Mesothelial cell of epicardium (in vitro differentiated cells): ENCODE measurements at regions not wholly inside any gene's neighbourhood (a gene's known extent, or its start where the extent isn't known, plus 50 kb on each side); places are given as distances from the start of the nearest gene placed in this dataset.
"Not testable (repeated sequence)": the region's sequence is repeated elsewhere in the genome, so short reads cannot be mapped to it uniquely, and the experiment has no call there.

ENCODE experiments used
- DNase-seq, 2 experiments: peaks; one replicate each; pipeline ENCODE4 v3.0.0; 2021; ENCODE audit warnings: low spot score in 2 of 2; ENCODE audit not compliant: unreplicated experiment in 2 of 2
- H3K27ac Mint-ChIP-seq: 2 replicates; pipeline ENCODE4 v1.8.0; 2021; ENCODE audit warnings: mixed read lengths
- H3K27me3 Mint-ChIP-seq: 2 replicates; pipeline ENCODE4 v1.8.0; 2021; ENCODE audit warnings: low read depth, mixed read lengths
- H3K36me3 Mint-ChIP-seq: 2 replicates; pipeline ENCODE4 v1.8.0; 2021; ENCODE audit warnings: mixed read lengths
- H3K4me1 Mint-ChIP-seq: 2 replicates; pipeline ENCODE4 v1.8.0; 2021; ENCODE audit warnings: mixed read lengths
- H3K4me3 Mint-ChIP-seq: 2 replicates; pipeline ENCODE4 v1.8.0; 2021; ENCODE audit warnings: mild to moderate bottlenecking, moderate library complexity, mixed read lengths
- H3K9me3 Mint-ChIP-seq: 2 replicates; pipeline ENCODE4 v1.8.0; 2021; ENCODE audit warnings: mixed read lengths
- TF ChIP-seq, protein P1 (sequence below): fragments of 200-600 bp; sonication (generic); IDR thresholded peaks from one replicate; pipeline ENCODE4 v1.5.0; 2021; ENCODE audit warnings: antibody characterized with exemption; ENCODE audit not compliant: unreplicated experiment

DNA sequence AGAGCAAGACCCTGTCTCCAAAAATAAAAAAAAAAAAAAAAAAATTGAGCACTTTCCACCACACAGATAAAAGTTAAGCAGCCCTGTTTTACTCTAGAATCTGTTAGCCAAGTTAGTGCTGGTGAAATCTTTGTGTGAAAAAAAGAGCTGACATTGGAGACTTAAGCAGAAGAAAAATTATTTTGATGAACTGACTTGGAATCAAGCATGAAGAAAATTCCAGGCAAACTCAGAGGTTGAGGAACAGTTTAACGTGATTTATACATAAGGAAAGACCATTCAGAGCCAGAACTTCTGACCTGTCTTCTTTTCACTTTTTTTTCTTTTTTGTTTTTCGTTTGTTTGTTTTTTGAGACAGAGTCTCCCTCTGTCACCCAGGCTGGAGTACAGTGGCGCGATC is 79.6 kb upstream of the RBPJ start:
- H3K27ac Mint-ChIP-seq: no peak overlapping the region
- peaks cover 15% of the 10 kb centered on the region for H3K4me1 Mint-ChIP-seq
- no peak overlapping the region for H3K4me3 Mint-ChIP-seq
- H3K9me3 Mint-ChIP-seq: peaks cover 9% of the 10 kb centered on the region
- H3K36me3 Mint-ChIP-seq: no peaks in the 10 kb centered on the region
- no peak for DNase-seq
- TF ChIP-seq, protein P1, sequence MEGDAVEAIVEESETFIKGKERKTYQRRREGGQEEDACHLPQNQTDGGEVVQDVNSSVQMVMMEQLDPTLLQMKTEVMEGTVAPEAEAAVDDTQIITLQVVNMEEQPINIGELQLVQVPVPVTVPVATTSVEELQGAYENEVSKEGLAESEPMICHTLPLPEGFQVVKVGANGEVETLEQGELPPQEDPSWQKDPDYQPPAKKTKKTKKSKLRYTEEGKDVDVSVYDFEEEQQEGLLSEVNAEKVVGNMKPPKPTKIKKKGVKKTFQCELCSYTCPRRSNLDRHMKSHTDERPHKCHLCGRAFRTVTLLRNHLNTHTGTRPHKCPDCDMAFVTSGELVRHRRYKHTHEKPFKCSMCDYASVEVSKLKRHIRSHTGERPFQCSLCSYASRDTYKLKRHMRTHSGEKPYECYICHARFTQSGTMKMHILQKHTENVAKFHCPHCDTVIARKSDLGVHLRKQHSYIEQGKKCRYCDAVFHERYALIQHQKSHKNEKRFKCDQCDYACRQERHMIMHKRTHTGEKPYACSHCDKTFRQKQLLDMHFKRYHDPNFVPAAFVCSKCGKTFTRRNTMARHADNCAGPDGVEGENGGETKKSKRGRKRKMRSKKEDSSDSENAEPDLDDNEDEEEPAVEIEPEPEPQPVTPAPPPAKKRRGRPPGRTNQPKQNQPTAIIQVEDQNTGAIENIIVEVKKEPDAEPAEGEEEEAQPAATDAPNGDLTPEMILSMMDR: no peak
- H3K27me3 Mint-ChIP-seq: no peaks in the 10 kb centered on the region

DNA sequence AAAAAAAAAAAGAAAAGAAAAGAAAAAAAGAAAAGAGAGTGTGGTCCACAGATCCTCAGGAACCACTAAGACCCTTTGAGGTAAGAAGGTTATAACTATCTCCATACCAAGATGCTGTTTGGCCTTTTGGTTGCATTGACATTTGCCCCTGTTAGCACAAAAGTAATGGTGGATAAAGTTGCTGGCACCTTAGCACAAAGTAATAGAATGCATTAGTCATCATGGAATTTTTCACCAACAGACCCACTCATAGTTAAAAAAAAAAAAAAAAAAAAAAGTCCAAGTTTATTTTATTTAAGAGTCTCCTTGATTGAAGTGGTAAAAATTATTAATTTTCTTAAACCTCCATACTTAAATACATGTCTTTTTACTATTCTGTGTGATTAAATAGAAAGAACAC is 78.4 kb upstream of the RBPJ start:
- no peaks in the 10 kb centered on the region for H3K36me3 Mint-ChIP-seq
- peaks cover 15% of the 10 kb centered on the region for H3K4me1 Mint-ChIP-seq
- TF ChIP-seq, protein P1: no peak
- H3K27ac Mint-ChIP-seq: no peak overlapping the region
- DNase-seq: no peak
- no peak overlapping the region for H3K4me3 Mint-ChIP-seq
- H3K27me3 Mint-ChIP-seq: no peaks in the 10 kb centered on the region
- peaks cover 10% of the 10 kb centered on the region for H3K9me3 Mint-ChIP-seq

DNA sequence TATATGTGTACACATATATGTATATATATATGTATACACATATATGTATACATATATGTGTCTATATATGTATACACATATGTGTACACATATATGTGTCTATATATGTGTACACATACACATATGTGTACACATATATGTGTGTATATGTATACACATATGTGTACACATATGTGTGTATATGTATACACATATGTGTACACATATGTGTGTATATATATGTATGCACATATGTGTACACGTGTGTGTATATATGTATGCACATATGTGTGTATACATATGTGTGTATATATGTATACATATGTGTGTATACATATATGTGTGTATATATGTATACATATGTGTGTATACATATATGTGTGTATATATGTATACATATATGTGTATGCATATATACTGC is 76.7 kb upstream of the RBPJ start:
- not testable (repeated sequence) for H3K27ac Mint-ChIP-seq, H3K9me3 Mint-ChIP-seq, H3K36me3 Mint-ChIP-seq, H3K4me3 Mint-ChIP-seq, DNase-seq, H3K27me3 Mint-ChIP-seq
- H3K4me1 Mint-ChIP-seq: peaks cover 12% of the 10 kb centered on the region

DNA sequence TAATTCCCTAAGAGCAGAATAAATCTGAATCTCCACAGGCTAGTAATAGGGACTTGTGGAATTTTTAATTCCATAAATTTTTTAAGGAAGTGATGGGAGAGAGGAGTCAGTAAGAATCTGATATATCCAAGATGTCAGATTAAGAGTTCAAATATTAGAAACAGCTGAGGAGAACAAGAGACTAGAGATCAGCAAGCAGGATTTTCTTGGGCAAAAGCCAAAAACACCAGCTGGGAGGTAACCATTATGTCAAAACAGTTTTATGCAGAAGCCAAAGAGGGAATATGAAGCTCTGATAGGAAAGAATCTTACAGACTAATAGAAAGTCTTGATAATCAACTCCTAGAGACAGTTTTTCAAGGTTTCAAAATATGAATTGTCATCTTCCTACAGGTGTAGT is 72.2 kb upstream of the RBPJ start:
- TF ChIP-seq, protein P1: no peak
- peak overlapping the region; percentile 79 for H3K27ac Mint-ChIP-seq
- peak in 1 of 2 experiments; percentile 42 for DNase-seq

DNA sequence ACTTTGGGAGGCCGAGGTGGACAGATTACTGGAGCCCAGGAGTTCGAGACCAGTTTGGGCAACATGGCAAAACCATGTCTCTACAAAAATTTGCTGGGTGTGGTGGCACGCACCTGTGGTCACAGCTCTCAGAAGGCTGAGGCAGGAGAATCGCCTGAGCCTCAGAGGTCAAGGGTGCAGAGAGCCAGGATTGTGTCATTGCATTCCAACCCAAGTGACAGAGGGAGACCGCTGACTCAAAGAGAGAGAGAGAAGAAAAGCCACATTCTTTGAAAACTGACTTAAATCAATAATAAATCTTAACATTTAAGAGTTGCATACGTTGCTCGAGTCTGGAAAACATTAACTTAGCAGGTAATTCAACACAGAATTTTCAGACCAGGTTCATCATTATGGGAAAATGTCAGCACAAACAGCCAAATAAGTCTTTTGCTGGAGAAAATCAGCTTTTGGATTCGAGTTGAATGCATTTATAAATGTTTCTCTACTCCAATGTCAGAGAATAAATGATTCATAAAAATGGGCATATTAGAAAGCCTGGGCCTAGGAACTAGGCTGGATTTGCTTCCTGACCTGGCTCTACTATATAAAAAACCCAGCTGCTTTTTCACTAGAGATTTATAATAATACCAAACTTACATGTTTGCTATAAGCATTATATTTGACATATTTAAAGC is 68.3 kb upstream of the RBPJ start:
- TF ChIP-seq, protein P1: no peak
- Mint-ChIP-seq H3K9me3 (no peaks in the 10 kb centered on the region), H3K27me3 (no peaks in the 10 kb centered on the region), H3K27ac (peak overlapping the region; percentile 64), H3K4me1 (peaks cover 17% of the 10 kb centered on the region), H3K4me3 (no peak overlapping the region), H3K36me3 (no peaks in the 10 kb centered on the region)
- DNase-seq: no peak

More for the DNA sequence above, 72.2 kb upstream of the RBPJ start:
- peaks cover 10% of the 10 kb centered on the region for H3K9me3 Mint-ChIP-seq
- H3K36me3 Mint-ChIP-seq: no peaks in the 10 kb centered on the region
- H3K27me3 Mint-ChIP-seq: no peaks in the 10 kb centered on the region
- H3K4me1 Mint-ChIP-seq: peaks cover 17% of the 10 kb centered on the region
- no peak overlapping the region for H3K4me3 Mint-ChIP-seq

DNA sequence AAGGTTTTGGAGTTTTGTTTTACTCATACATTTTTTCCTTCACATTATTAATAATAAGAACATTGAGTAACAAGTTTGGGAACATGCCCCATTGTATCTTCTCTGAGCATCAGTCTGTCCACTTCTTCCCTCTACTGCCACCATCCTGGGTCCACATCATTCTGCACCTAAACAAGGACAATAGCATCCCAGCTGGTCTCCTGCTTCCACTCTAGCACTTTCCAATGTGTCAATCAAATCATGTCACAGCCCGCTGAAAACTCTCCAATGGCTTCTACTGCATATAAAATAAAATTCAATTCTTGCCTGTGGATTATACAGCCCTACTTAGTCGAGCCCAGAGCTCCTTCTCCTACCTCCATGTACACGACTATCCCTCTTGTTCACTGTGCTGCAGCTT is 66.8 kb upstream of the RBPJ start:
- no peak for DNase-seq
- H3K27ac Mint-ChIP-seq: no peak overlapping the region
- H3K9me3 Mint-ChIP-seq: no peaks in the 10 kb centered on the region
- no peak overlapping the region for H3K4me3 Mint-ChIP-seq
- H3K36me3 Mint-ChIP-seq: no peaks in the 10 kb centered on the region
- TF ChIP-seq, protein P1: no peak
- H3K27me3 Mint-ChIP-seq: no peaks in the 10 kb centered on the region
- peaks cover 10% of the 10 kb centered on the region for H3K4me1 Mint-ChIP-seq
